Cerebellar nuclear complex (tissue), 1 donor: ENCODE measurements at regions not wholly inside any gene's neighbourhood (a gene's known extent, or its start where the extent isn't known, plus 50 kb on each side); places are given as distances from the start of the nearest gene placed in this dataset.

Source experiments
- DNase-seq, 2 experiments: peaks; one replicate each; lab custom pipeline; 2025; lab: John Stamatoyannopoulos, UW

- DNase-seq, result no peak
Measured at GRCh38 chr5:124663101-124663506, 83.3 kb downstream of the ZNF608 start.

GRCh38 chr5:124662181-124662781, 84.2 kb downstream of the ZNF608 start:
- DNase-seq, result no peak

- peak in 1 of 2 experiments; percentile 30 for DNase-seq
Measured at GRCh38 chr5:124661317-124662141, 84.9 kb downstream of the ZNF608 start.

GRCh38 chr5:124660229-124661093, 86.0 kb downstream of the ZNF608 start:
- DNase-seq, result no peak

- DNase-seq, result no peak
Measured at GRCh38 chr5:124659798-124660197, 86.6 kb downstream of the ZNF608 start.

- DNase-seq, result no peak
Measured at GRCh38 chr5:124658867-124659557, 87.4 kb downstream of the ZNF608 start.

GRCh38 chr5:124655921-124656511, 90.4 kb downstream of the ZNF608 start:
- DNase-seq, result no peak

GRCh38 chr5:124655251-124655917, 91.1 kb downstream of the ZNF608 start:
- no peak for DNase-seq

GRCh38 chr5:124654418-124654817, 92.0 kb downstream of the ZNF608 start:
- DNase-seq, result peak in 1 of 2 experiments; percentile 16

GRCh38 chr5:124653666-124654065, 92.8 kb downstream of the ZNF608 start:
- DNase-seq, result no peak

- no peak for DNase-seq
Measured at GRCh38 chr5:124652892-124653441, 93.5 kb downstream of the ZNF608 start.

GRCh38 chr5:124652514-124652819, 94.0 kb downstream of the ZNF608 start:
- DNase-seq, result no peak

GRCh38 chr5:124651663-124652513, 94.6 kb downstream of the ZNF608 start:
- peak; percentile 62 to 88 for DNase-seq

- no peak for DNase-seq
Measured at GRCh38 chr5:124650951-124651662, 95.3 kb downstream of the ZNF608 start.

- DNase-seq, result no peak
Measured at GRCh38 chr5:124650147-124650561, 96.3 kb downstream of the ZNF608 start.

- peak in 1 of 2 experiments; percentile 43 for DNase-seq
Measured at GRCh38 chr5:124649491-124650146, 96.8 kb downstream of the ZNF608 start.

- no peak for DNase-seq
Measured at GRCh38 chr5:124648902-124649467, 97.5 kb downstream of the ZNF608 start.

- DNase-seq, result no peak
Measured at GRCh38 chr5:124647352-124647751, 99.1 kb downstream of the ZNF608 start.
